Activated B cell treated with CpG ODN at 0.5 μM for 24 hours (primary cell): ENCODE measurements at regions not wholly inside any gene's neighbourhood (a gene's known extent, or its start where the extent isn't known, plus 50 kb on each side); places are given as distances from the start of the nearest gene placed in this dataset.

Source experiments
- ATAC-seq: fragments of 200-7000 bp; cut with Tn5 transposase; one replicate; pipeline ENCODE4 v1.10.0; 2021; ENCODE audit warnings: low read depth, mild to moderate bottlenecking, moderate library complexity
- CTCF ChIA-PET: fragments of 350-600 bp; sonication (Branson Sonifier 250); formaldehyde crosslinking; loops from one replicate; lab custom pipeline; 2021; ENCODE audit warnings: antibody characterized with exemption; lab: Charles Lee
- POLR2A ChIA-PET: fragments of 350-600 bp; sonication (Branson Sonifier 250); formaldehyde crosslinking; loops from one replicate; lab custom pipeline; 2021; ENCODE audit warnings: antibody characterized with exemption; lab: Charles Lee
- DNase-seq: peaks from one replicate; pipeline ENCODE4 v3.0.0; 2022
- H3K27ac Mint-ChIP-seq: one replicate; pipeline ENCODE4 v1.8.0; 2020; ENCODE audit warnings: mixed read lengths
- H3K27me3 Mint-ChIP-seq: one replicate; pipeline ENCODE4 v1.8.0; 2021; ENCODE audit warnings: mixed read lengths
- H3K36me3 Mint-ChIP-seq: one replicate; pipeline ENCODE4 v1.8.0; 2021; ENCODE audit warnings: low read depth, mixed read lengths
- H3K4me1 Mint-ChIP-seq: one replicate; pipeline ENCODE4 v1.8.0; 2021; ENCODE audit warnings: mixed read lengths
- H3K4me3 Mint-ChIP-seq: one replicate; pipeline ENCODE4 v1.8.0; 2020; ENCODE audit warnings: mild to moderate bottlenecking, mixed read lengths
- H3K9me3 Mint-ChIP-seq: one replicate; pipeline ENCODE4 v1.8.0; 2020; ENCODE audit warnings: mixed read lengths
- intact Hi-C: fragments of 100-400 bp; cut with micrococcal nuclease; formaldehyde crosslinking; loops from one replicate; pipeline ENCODE4 v1.15.1; 2024
- TF ChIP-seq, protein P1 (sequence below): fragments of 200-600 bp; IDR thresholded peaks from one replicate; pipeline ENCODE4 v1.8.0; 2022; ENCODE audit warnings: antibody characterized with exemption, mild to moderate bottlenecking

DNA sequence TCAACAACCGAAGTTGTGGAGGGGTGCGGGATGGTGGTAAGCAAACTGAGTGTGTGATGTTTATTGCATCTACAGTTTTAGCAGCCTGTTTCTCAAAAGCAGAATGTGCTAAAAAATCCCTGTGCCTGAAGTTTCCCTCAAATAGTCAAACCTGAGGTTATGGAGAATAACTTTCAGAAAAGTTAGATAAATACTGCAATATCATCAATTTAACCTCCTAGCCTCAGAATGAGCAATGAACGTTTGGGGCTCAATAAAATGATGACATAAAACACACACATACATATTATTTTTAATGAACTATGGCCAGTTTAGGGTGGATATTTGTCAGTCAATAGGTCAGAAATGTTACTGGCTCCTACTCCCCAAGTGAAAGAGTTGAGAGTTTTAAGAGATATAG is 201.6 kb downstream of the SEMA6D start:
- no peak for DNase-seq
- TF ChIP-seq, protein P1, sequence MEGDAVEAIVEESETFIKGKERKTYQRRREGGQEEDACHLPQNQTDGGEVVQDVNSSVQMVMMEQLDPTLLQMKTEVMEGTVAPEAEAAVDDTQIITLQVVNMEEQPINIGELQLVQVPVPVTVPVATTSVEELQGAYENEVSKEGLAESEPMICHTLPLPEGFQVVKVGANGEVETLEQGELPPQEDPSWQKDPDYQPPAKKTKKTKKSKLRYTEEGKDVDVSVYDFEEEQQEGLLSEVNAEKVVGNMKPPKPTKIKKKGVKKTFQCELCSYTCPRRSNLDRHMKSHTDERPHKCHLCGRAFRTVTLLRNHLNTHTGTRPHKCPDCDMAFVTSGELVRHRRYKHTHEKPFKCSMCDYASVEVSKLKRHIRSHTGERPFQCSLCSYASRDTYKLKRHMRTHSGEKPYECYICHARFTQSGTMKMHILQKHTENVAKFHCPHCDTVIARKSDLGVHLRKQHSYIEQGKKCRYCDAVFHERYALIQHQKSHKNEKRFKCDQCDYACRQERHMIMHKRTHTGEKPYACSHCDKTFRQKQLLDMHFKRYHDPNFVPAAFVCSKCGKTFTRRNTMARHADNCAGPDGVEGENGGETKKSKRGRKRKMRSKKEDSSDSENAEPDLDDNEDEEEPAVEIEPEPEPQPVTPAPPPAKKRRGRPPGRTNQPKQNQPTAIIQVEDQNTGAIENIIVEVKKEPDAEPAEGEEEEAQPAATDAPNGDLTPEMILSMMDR, result no peak
- Mint-ChIP-seq H3K9me3 (no peaks in the 10 kb centered on the region), H3K27ac (no peak overlapping the region), H3K27me3 (no peaks in the 10 kb centered on the region), H3K4me3 (no peak overlapping the region), H3K4me1 (no peaks in the 10 kb centered on the region), H3K36me3 (no peaks in the 10 kb centered on the region)
- ChIA-PET CTCF (no interaction called here), POLR2A (no interaction called here)
- ATAC-seq, result no peak
- intact Hi-C loops, result no loop called here

DNA sequence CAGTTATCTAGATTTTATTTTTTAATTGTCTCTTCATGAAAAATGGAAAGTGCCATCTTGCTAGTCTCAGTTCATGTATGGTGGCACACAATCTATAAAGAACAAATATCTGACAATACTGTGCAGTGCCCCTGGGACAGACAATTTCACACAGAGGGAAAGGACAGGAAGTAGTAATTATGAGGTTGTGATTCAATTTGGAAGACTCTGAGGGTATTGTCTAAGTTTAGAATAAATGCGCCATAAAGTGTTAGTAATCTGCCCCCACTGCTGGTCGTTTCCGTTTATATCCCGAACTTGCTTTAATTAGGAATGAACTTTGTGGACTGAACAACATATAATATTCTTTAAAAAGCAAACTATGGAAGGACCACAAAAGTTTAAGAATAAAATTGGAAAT is 196.4 kb upstream of the SLC24A5 start:
- H3K27ac Mint-ChIP-seq, result no peak overlapping the region
- H3K4me1 Mint-ChIP-seq, result no peaks in the 10 kb centered on the region
- ChIA-PET CTCF (no interaction called here), POLR2A (no interaction called here)
- intact Hi-C loops, result no loop called here
- TF ChIP-seq, protein P1, result no peak
- no peaks in the 10 kb centered on the region for H3K36me3 Mint-ChIP-seq
- no peaks in the 10 kb centered on the region for H3K9me3 Mint-ChIP-seq
- H3K27me3 Mint-ChIP-seq, result peaks cover 3% of the 10 kb centered on the region
- no peak overlapping the region for H3K4me3 Mint-ChIP-seq
- ATAC-seq, result no peak
- no peak for DNase-seq

DNA sequence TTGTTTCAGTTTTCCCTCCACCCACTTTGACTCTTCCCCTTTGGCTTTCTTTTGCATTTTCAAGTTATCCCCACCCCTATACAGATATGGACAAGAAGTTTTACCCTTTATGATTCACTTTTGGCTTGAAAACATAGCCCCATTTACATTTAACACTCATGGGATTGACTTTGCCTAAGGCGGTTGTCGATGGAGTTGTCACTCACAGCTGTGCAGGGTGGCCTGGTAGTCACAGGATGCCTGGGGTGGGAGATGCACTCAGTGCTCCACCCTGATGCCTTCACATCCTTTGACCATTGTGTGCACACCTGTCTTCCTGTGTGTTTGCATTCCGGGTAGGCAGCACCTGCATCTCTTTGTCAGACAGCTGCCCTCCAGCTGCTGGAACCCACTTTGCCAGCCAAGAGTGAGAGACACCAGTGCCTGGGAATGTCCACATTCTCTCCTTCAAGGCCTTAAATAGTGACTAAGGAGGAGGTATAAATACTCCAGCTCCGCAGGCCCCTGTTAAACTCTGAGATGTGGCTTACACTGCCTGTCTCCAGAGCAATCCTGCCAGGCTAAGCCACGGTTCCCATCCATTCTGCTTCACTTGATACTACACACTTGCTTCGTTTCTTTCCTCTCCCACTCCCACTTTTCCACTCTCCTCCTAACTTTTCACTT is 191.5 kb upstream of the SLC24A5 start:
- H3K36me3 Mint-ChIP-seq, result no peaks in the 10 kb centered on the region
- ChIA-PET POLR2A (no interaction called here), CTCF (no interaction called here)
- H3K9me3 Mint-ChIP-seq, result no peaks in the 10 kb centered on the region
- H3K4me1 Mint-ChIP-seq, result no peaks in the 10 kb centered on the region
- TF ChIP-seq, protein P1, result no peak
- ATAC-seq (no peak), DNase-seq (no peak)
- peaks cover 3% of the 10 kb centered on the region for H3K27me3 Mint-ChIP-seq
- H3K4me3 Mint-ChIP-seq, result no peak overlapping the region
- H3K27ac Mint-ChIP-seq, result no peak overlapping the region
- intact Hi-C loops, result no loop called here

DNA sequence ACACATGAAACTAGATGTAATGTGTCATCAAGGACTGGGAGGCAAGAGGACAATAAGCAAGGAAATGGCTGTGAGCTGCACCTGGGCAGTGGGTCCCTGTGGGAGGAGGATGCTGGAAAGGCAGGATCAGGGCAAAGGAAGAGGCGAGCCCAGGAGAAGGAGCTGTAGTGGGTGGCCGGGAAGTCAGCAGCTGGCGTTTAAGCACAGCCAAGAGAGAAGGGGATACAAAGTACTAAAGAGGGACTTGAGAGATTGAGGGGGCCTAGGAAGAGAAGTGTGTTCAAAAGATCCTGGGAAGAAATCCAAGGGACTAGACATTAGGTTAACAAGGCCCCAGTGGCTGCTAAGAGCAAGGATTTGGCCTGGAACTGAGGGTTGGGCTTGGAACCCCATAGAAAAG is 188.5 kb upstream of the SLC24A5 start:
- TF ChIP-seq, protein P1, result no peak
- H3K27me3 Mint-ChIP-seq, result peaks cover 4% of the 10 kb centered on the region
- POLR2A ChIA-PET, result no interaction called here
- no peak overlapping the region for H3K4me3 Mint-ChIP-seq
- DNase-seq (no peak), ATAC-seq (no peak)
- no peaks in the 10 kb centered on the region for H3K36me3 Mint-ChIP-seq
- no peak overlapping the region for H3K27ac Mint-ChIP-seq
- intact Hi-C loops, result no loop called here
- CTCF ChIA-PET, result no interaction called here
- no peaks in the 10 kb centered on the region for H3K9me3 Mint-ChIP-seq
- no peaks in the 10 kb centered on the region for H3K4me1 Mint-ChIP-seq

DNA sequence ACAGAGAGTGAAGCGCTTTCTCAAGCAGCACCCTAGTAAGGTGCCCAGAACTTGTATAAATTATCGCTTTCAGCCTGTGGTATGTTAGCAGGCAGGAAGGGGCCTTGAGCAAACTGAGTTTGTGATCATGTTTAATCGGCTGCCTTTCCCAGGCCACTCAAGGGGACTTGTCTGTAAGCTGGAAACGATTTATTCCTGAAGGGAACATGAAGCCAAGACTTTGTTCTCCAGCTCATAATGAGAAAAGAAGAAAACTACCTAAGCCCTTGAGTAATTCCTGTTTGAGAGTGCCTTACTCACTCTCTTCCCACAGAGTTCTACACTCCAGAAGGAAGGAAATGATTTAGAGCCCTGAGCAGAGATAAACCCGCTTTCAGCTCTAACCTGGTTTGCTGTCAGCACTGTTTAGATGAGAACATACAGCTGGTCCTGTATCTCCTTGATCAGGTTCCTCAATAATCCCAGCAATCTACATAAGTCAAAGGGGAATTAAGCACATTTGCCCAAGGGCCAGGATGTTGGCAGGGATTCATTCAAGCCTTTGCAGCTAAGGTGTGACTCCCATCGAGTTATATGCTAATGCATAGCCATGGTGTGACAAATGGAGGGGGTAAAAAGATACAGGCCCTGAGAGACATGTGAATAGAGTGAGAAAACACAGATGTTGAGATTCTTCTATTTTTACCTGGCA is 187.7 kb upstream of the SLC24A5 start:
- H3K4me3 Mint-ChIP-seq, result no peak overlapping the region
- CTCF ChIA-PET, result no interaction called here
- H3K27ac Mint-ChIP-seq, result no peak overlapping the region
- ATAC-seq (no peak), DNase-seq (no peak)
- intact Hi-C loops, result no loop called here
- H3K36me3 Mint-ChIP-seq, result no peaks in the 10 kb centered on the region
- no peaks in the 10 kb centered on the region for H3K4me1 Mint-ChIP-seq
- H3K27me3 Mint-ChIP-seq, result peaks cover 4% of the 10 kb centered on the region
- TF ChIP-seq, protein P1, result no peak
- H3K9me3 Mint-ChIP-seq, result no peaks in the 10 kb centered on the region
- POLR2A ChIA-PET, result no interaction called here
